ENCODE measurements at regions not wholly inside any gene's neighbourhood (a gene's known extent, or its start where the extent isn't known, plus 50 kb on each side); places are given as distances from the start of the nearest gene placed in this dataset.
"Not testable (repeated sequence)": the region's sequence is repeated elsewhere in the genome, so short reads cannot be mapped to it uniquely, and the experiment has no call there.

DNA sequence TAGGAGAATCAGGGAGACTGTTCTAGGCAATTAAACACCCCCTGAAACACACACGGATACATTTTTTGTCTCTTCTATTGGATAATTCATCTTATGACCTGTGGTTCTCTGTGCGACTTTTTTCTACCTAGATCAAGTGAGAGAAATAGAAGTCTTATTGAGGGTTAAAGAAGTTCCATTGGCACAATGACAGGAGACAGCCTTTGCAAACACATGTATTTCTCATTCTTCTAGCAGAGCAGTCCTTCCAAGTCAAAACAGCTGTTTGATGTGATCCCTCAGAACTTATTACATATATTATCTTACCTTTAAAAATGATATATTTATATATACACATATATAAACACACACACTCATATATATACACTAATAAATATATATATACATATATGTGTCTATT is 496.7 kb downstream of the SLC6A15 start:
- DNase-seq: no peak
- Histone ChIP-seq H3K4me1 (no peaks in the 10 kb centered on the region), H3K27ac (no peak overlapping the region), H3K4me3 (no peak overlapping the region), H3K9me3 (no peaks in the 10 kb centered on the region), H3K27me3 (no peaks in the 10 kb centered on the region), H3K36me3 (replicated peaks in 1 of 2; ENCODE audit: insufficient read depth in 1 of 2, low read depth in 2 of 2) (no peaks in the 10 kb centered on the region)
- TF ChIP-seq, protein P1, sequence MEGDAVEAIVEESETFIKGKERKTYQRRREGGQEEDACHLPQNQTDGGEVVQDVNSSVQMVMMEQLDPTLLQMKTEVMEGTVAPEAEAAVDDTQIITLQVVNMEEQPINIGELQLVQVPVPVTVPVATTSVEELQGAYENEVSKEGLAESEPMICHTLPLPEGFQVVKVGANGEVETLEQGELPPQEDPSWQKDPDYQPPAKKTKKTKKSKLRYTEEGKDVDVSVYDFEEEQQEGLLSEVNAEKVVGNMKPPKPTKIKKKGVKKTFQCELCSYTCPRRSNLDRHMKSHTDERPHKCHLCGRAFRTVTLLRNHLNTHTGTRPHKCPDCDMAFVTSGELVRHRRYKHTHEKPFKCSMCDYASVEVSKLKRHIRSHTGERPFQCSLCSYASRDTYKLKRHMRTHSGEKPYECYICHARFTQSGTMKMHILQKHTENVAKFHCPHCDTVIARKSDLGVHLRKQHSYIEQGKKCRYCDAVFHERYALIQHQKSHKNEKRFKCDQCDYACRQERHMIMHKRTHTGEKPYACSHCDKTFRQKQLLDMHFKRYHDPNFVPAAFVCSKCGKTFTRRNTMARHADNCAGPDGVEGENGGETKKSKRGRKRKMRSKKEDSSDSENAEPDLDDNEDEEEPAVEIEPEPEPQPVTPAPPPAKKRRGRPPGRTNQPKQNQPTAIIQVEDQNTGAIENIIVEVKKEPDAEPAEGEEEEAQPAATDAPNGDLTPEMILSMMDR (IDR thresholded peaks at IDR 0.05): no peak
- TF ChIP-seq POLR2A (IDR thresholded peaks at IDR 0.05): no peak
- intact Hi-C loops (cut with DNase I): no loop called here
- no peak for ATAC-seq
- WGBS, 2 donors: 42 to 63% methylated on average over 2 of the region's 2 CpGs

DNA sequence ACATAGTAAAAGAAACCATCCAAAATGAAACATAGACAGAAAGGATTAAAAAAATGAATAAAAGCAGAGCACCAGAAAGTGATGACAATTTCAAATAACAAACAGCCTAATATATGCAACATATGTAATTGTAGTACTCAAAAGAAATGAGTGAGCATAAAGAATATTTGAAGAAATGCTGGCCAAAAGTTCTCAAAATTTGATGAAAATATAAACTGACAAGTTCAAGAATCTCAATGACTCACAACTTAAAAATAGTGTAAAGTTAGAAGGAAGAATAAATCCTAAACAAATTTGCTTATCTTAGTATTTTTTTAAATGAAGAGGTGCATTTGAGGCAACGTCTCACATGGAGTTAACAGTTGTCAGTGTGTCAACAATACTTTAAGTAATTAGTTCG is 498.9 kb downstream of the SLC6A15 start:
- no peaks in the 10 kb centered on the region for H3K36me3 ChIP-seq (replicated peaks in 1 of 2; ENCODE audit: insufficient read depth in 1 of 2, low read depth in 2 of 2)
- WGBS, 2 donors: 34 to 58% methylated on average over 2 of the region's 2 CpGs
- no peak overlapping the region for H3K27ac ChIP-seq
- no peaks in the 10 kb centered on the region for H3K9me3 ChIP-seq
- H3K4me1 ChIP-seq: no peaks in the 10 kb centered on the region
- H3K4me3 ChIP-seq: no peak overlapping the region
- TF ChIP-seq POLR2A (IDR thresholded peaks at IDR 0.05): no peak
- TF ChIP-seq, protein P1 (IDR thresholded peaks at IDR 0.05): no peak
- DNase-seq: no peak
- no peak for ATAC-seq
- no peaks in the 10 kb centered on the region for H3K27me3 ChIP-seq
- intact Hi-C loops (cut with DNase I): no loop called here

DNA sequence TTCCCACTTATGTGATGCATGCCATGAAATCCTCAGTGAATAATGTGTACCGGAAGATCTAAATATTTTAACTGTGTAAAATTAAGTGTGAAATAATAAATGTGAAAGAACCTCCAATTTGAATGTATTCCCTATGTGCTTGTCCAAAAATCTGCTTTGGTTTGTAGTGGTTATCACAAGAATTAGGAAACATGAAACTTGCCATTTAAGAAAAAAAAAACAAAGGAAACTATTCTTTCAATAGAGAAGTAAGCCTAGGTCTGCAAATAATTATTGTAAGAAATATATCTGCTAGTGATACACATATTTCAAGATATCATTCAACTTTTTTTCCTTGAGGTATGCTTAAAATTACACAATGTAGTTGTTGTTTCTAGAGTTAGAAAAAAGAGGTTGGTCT is 500.4 kb downstream of the SLC6A15 start:
- Histone ChIP-seq H3K36me3 (replicated peaks in 1 of 2; ENCODE audit: insufficient read depth in 1 of 2, low read depth in 2 of 2) (no peaks in the 10 kb centered on the region), H3K27ac (no peak overlapping the region), H3K27me3 (no peaks in the 10 kb centered on the region), H3K4me3 (no peak overlapping the region), H3K9me3 (no peaks in the 10 kb centered on the region), H3K4me1 (no peaks in the 10 kb centered on the region)
- no peak for TF ChIP-seq POLR2A (IDR thresholded peaks at IDR 0.05)
- TF ChIP-seq, protein P1 (IDR thresholded peaks at IDR 0.05): no peak
- no peak for DNase-seq
- intact Hi-C loops (cut with DNase I): no loop called here
- no peak for ATAC-seq
- WGBS, 2 donors: 84 to 95% methylated on average over 1 of the region's 1 CpG

DNA sequence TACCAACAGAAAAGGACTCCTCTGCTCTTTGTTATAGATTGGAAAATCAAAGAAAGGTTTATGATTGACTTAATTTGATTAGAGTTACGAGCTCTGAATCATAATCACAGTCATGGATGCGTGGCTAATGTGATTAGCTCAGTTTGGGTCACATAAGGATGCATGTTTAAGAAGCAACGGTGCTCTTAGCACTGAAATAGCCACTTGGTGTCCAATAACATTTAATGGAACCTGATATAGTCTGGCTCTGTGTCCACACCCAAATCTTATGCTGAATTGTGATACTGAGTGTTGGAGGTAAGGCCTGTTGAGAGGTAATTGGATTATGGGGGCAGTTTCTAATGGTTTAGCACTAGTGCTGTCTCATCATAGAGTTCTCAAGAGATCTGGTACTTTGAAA is 501.6 kb downstream of the SLC6A15 start:
- no peaks in the 10 kb centered on the region for H3K4me1 ChIP-seq
- H3K27ac ChIP-seq: no peak overlapping the region
- no peaks in the 10 kb centered on the region for H3K27me3 ChIP-seq
- TF ChIP-seq, protein P1 (IDR thresholded peaks at IDR 0.05): no peak
- TF ChIP-seq POLR2A (IDR thresholded peaks at IDR 0.05): no peak
- DNase-seq (no peak), ATAC-seq (no peak)
- no peaks in the 10 kb centered on the region for H3K9me3 ChIP-seq
- WGBS, 2 donors: 60 to 80% methylated on average over 3 of the region's 3 CpGs
- intact Hi-C loops (cut with DNase I): no loop called here
- no peaks in the 10 kb centered on the region for H3K36me3 ChIP-seq (replicated peaks in 1 of 2; ENCODE audit: insufficient read depth in 1 of 2, low read depth in 2 of 2)
- no peak overlapping the region for H3K4me3 ChIP-seq

DNA sequence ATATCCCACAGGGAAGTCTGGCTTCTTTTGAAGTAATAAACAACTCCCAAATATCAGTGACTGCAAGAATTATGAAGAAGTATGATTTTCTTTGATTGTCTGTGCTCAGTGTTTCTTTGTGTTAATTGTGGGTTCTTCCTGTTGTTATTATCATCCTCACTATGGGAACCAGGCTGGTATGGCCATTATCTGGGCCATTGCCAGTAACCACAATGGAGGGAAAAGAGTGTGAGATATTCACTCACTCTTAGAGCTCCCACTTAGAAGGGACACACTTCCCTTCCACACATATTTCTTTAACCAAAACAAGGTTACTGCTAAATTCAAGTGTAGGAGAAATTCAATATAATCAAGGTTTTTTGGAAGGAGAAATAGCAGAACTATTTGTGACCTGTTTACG is 503.7 kb downstream of the SLC6A15 start:
- TF ChIP-seq, protein P1 (IDR thresholded peaks at IDR 0.05): no peak
- TF ChIP-seq POLR2A (IDR thresholded peaks at IDR 0.05): no peak
- WGBS, 2 donors: 90 to 98% methylated on average over 1 of the region's 1 CpG

DNA sequence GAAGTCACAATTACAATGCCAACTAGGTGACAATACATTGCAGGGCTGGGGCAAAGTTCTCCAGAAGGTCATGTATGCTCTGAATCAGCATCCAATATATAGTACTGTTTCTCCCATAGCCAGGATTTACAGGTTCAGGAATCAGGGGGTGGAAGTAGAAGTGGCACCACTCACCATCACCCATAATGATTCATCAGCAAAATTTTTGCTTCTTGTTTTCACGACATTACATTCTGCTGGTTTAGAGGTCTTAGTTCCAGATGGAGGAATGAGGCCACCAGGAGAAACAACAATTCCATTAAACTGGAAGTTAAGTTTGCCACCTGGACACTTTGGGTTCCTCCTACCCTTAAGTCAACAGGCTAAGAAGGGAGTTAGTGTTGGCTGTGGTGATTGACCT is 505.9 kb downstream of the SLC6A15 start:
- ATAC-seq; DNase-seq; H3K36me3 ChIP-seq (replicated peaks in 1 of 2; ENCODE audit: insufficient read depth in 1 of 2, low read depth in 2 of 2); H3K27me3 ChIP-seq; H3K4me3 ChIP-seq; H3K9me3 ChIP-seq; H3K4me1 ChIP-seq; H3K27ac ChIP-seq; intact Hi-C loops (cut with DNase I): not testable (repeated sequence)
- WGBS, 2 donors: 86 to 96% methylated on average over 1 of the region's 1 CpG

More for the DNA sequence above, 503.7 kb downstream of the SLC6A15 start:
- ATAC-seq: no peak
- Histone ChIP-seq H3K9me3 (no peaks in the 10 kb centered on the region), H3K4me3 (no peak overlapping the region), H3K27me3 (no peaks in the 10 kb centered on the region), H3K36me3 (replicated peaks in 1 of 2; ENCODE audit: insufficient read depth in 1 of 2, low read depth in 2 of 2) (no peaks in the 10 kb centered on the region), H3K4me1 (no peaks in the 10 kb centered on the region), H3K27ac (no peak overlapping the region)
- no peak for DNase-seq
- intact Hi-C loops (cut with DNase I): no loop called here
